Peyer's patch (tissue), 4 donors: ENCODE measurements at regions not wholly inside any gene's neighbourhood (a gene's known extent, or its start where the extent isn't known, plus 50 kb on each side); places are given as distances from the start of the nearest gene placed in this dataset.

Source experiments
- CTCF ChIP-seq, 6 experiments: fragments of 450-650 bp in 4 of 6; fragments of 200-600 bp in 2 of 6; sonication (generic) in 1 of 6; IDR thresholded peaks; one replicate each; pipeline ENCODE4 v1.5.1; 2017 to 2019; ENCODE audit warnings: antibody characterized with exemption in 6 of 6, mild to moderate bottlenecking in 3 of 6, moderate library complexity in 1 of 6
- POLR2A ChIP-seq, 2 donors: fragments of 450-650 bp; IDR thresholded peaks; one replicate each; pipeline ENCODE4 v1.5.1; 2017; ENCODE audit warnings: antibody characterized with exemption in 2 of 2, mild to moderate bottlenecking in 2 of 2, moderate library complexity in 2 of 2

GRCh38 chr1:67589519-67590233, 95.3 kb upstream of the GADD45A start:
- TF ChIP-seq POLR2A (IDR thresholded peaks at IDR 0.05) (no peak), CTCF (IDR thresholded peaks at IDR 0.05) (no peak)
